Suprapubic skin (tissue), 4 donors: ENCODE measurements at regions not wholly inside any gene's neighbourhood (a gene's known extent, or its start where the extent isn't known, plus 50 kb on each side); places are given as distances from the start of the nearest gene placed in this dataset.
"Not testable (repeated sequence)": the region's sequence is repeated elsewhere in the genome, so short reads cannot be mapped to it uniquely, and the experiment has no call there.

Experiments
- DNase-seq, 2 donors: peaks; one replicate each; pipeline ENCODE4 v3.0.0-alpha.2; 2019; ENCODE audit warnings: low spot score in 2 of 2
- H3K27ac ChIP-seq: fragments of 200-600 bp; sonication (generic); one replicate; pipeline ENCODE4 v1.5.1; 2019
- H3K27me3 ChIP-seq: fragments of 200-600 bp; sonication (generic); one replicate; pipeline ENCODE4 v1.5.1; 2019
- H3K36me3 ChIP-seq: fragments of 200-600 bp; sonication (generic); one replicate; pipeline ENCODE4 v1.5.1; 2019
- H3K4me1 ChIP-seq: fragments of 200-600 bp; sonication (generic); one replicate; pipeline ENCODE4 v1.5.1; 2019
- H3K4me3 ChIP-seq: fragments of 200-600 bp; sonication (generic); one replicate; pipeline ENCODE4 v1.5.1; 2019; ENCODE audit warnings: mild to moderate bottlenecking
- H3K9me3 ChIP-seq: fragments of 200-600 bp; sonication (generic); one replicate; pipeline ENCODE4 v1.5.1; 2019
- CTCF ChIP-seq, 2 donors: fragments of 200-600 bp in 1 of 2; fragments of 450-650 bp in 1 of 2; sonication (generic) in 1 of 2; IDR thresholded peaks; one replicate each; pipeline ENCODE4 v1.5.1; 2016 to 2019; ENCODE audit warnings: antibody characterized with exemption in 2 of 2, mild to moderate bottlenecking in 1 of 2, moderate library complexity in 1 of 2
- EP300 ChIP-seq: sonication (generic); formaldehyde crosslinking; IDR thresholded peaks from one replicate; pipeline ENCODE4 v1.6.1; 2017; ENCODE audit warnings: antibody characterized with exemption
- POLR2A ChIP-seq, 2 donors: fragments of 450-650 bp; IDR thresholded peaks; one replicate each; pipeline ENCODE4 v1.6.1; 2017; ENCODE audit warnings: antibody characterized with exemption in 2 of 2, mild to moderate bottlenecking in 2 of 2, moderate library complexity in 2 of 2
- POLR2AphosphoS5 ChIP-seq, 3 donors: sonication (generic); formaldehyde crosslinking; IDR thresholded peaks; one replicate each; pipeline ENCODE4 v1.6.1; 2017; ENCODE audit warnings: antibody characterized with exemption in 3 of 3
- WGBS: methylation state at CpG from one replicate; pipeline ENCODE4 v1.1.5; 2018; 5-methylcytosine and 5-hydroxymethylcytosine counted together

GRCh38 chr21:25531538-25532250 lies 75.6 kb downstream of the MRPL39 start:
- not testable (repeated sequence) for H3K9me3 ChIP-seq, H3K27me3 ChIP-seq, H3K4me3 ChIP-seq, H3K27ac ChIP-seq, H3K36me3 ChIP-seq, DNase-seq, H3K4me1 ChIP-seq
- WGBS, result 91% methylated on average over 12 of the region's 12 CpGs

- WGBS, result 57% methylated on average over 2 of the region's 2 CpGs
- no peak overlapping the region for H3K27ac ChIP-seq
These were observed 78.8 kb downstream of the MRPL39 start for GRCh38 chr21:25528515-25528914.

GRCh38 chr21:25518491-25518911 lies 88.8 kb downstream of the MRPL39 start:
- WGBS, result 87% methylated on average over 3 of the region's 3 CpGs
- no peak for DNase-seq
- TF ChIP-seq POLR2AphosphoS5 (IDR thresholded peaks at IDR 0.05) (no peak), EP300 (no peak), POLR2A (IDR thresholded peaks at IDR 0.05) (no peak), CTCF (IDR thresholded peaks at IDR 0.05) (no peak)

More at GRCh38 chr21:25528515-25528914, 78.8 kb downstream of the MRPL39 start:
- H3K36me3 ChIP-seq, result no peaks in the 10 kb centered on the region
- no peak overlapping the region for H3K4me3 ChIP-seq
- H3K4me1 ChIP-seq, result no peaks in the 10 kb centered on the region
- TF ChIP-seq CTCF (IDR thresholded peaks at IDR 0.05), result no peak
- TF ChIP-seq POLR2AphosphoS5 (IDR thresholded peaks at IDR 0.05), result no peak
- TF ChIP-seq EP300, result no peak
- TF ChIP-seq POLR2A (IDR thresholded peaks at IDR 0.05), result no peak
- H3K9me3 ChIP-seq, result no peaks in the 10 kb centered on the region
- DNase-seq, result no peak
- H3K27me3 ChIP-seq, result no peaks in the 10 kb centered on the region

GRCh38 chr21:25515484-25516405 lies 91.5 kb downstream of the MRPL39 start:
- H3K27me3 ChIP-seq, result no peaks in the 10 kb centered on the region
- WGBS, result 91% methylated on average over 3 of the region's 3 CpGs

More at GRCh38 chr21:25518491-25518911, 88.8 kb downstream of the MRPL39 start:
- no peak overlapping the region for H3K27ac ChIP-seq
- H3K4me3 ChIP-seq, result no peak overlapping the region
- no peaks in the 10 kb centered on the region for H3K9me3 ChIP-seq
- H3K27me3 ChIP-seq, result no peaks in the 10 kb centered on the region
- H3K36me3 ChIP-seq, result no peaks in the 10 kb centered on the region
- no peaks in the 10 kb centered on the region for H3K4me1 ChIP-seq

GRCh38 chr21:25513810-25514209 lies 93.5 kb downstream of the MRPL39 start:
- Histone ChIP-seq H3K4me3 (no peak overlapping the region), H3K27me3 (no peaks in the 10 kb centered on the region), H3K36me3 (no peaks in the 10 kb centered on the region), H3K27ac (no peak overlapping the region), H3K9me3 (no peaks in the 10 kb centered on the region), H3K4me1 (no peaks in the 10 kb centered on the region)
- no peak for DNase-seq
- TF ChIP-seq EP300, result no peak
- no peak for TF ChIP-seq POLR2A (IDR thresholded peaks at IDR 0.05)
- 81% methylated on average over 5 of the region's 5 CpGs for WGBS

More at GRCh38 chr21:25515484-25516405, 91.5 kb downstream of the MRPL39 start:
- DNase-seq, result no peak
- Histone ChIP-seq H3K27ac (no peak overlapping the region), H3K4me1 (no peaks in the 10 kb centered on the region), H3K4me3 (no peak overlapping the region), H3K9me3 (no peaks in the 10 kb centered on the region), H3K36me3 (no peaks in the 10 kb centered on the region)
- TF ChIP-seq POLR2A (IDR thresholded peaks at IDR 0.05), result no peak
- no peak for TF ChIP-seq CTCF (IDR thresholded peaks at IDR 0.05)
- TF ChIP-seq POLR2AphosphoS5 (IDR thresholded peaks at IDR 0.05), result no peak
- TF ChIP-seq EP300, result no peak
